PC-3 (cell line): ENCODE measurements at regions not wholly inside any gene's neighbourhood (a gene's known extent, or its start where the extent isn't known, plus 50 kb on each side); places are given as distances from the start of the nearest gene placed in this dataset.

Experiments used
- ATAC-seq: fragments of 200-7000 bp; cut with Tn5 transposase; 2 replicates; pipeline ENCODE4 v1.9.1; 2020; ENCODE audit warnings: mild to moderate bottlenecking, moderate library complexity
- BruUV-seq: library from RNA; stranded (reverse); fragments of 400-500 nt; replicated peaks from 2 replicates; lab custom pipeline; 2021; lab: Mats Ljungman, UMichigan
- CTCF ChIA-PET: fragments of 300-600 bp; sonication (Branson Sonifier 250); formaldehyde crosslinking; loops from one replicate; lab custom pipeline; 2022; ENCODE audit warnings: antibody characterized with exemption; lab: Charles Lee
- POLR2A ChIA-PET: fragments of 300-600 bp; sonication (Branson Sonifier 250); formaldehyde crosslinking; loops from one replicate; lab custom pipeline; 2022; ENCODE audit warnings: antibody characterized with exemption; ENCODE audit not compliant: unreplicated experiment; lab: Charles Lee
- DNase-seq: peaks from one replicate; pipeline ENCODE4 v3.0.0-alpha.2; 2015
- H2AFZ ChIP-seq: fragments of 300-600 bp; sonication (generic); 2 replicates; pipeline ENCODE4 v1.6.0; 2016; ENCODE audit warnings: antibody characterized with exemption, low read length
- H3F3A ChIP-seq: fragments of 300-600 bp; sonication (generic); one replicate; pipeline ENCODE4 v1.6.0; 2017; ENCODE audit warnings: antibody characterized with exemption, low read length, control low read depth, mild to moderate bottlenecking; ENCODE audit not compliant: unreplicated experiment
- H3K27ac ChIP-seq: fragments of 300-600 bp; sonication (generic); 2 replicates; pipeline ENCODE4 v1.5.1; 2016; ENCODE audit warnings: mild to moderate bottlenecking, low read length
- H3K27me3 ChIP-seq: fragments of 300-600 bp; sonication (generic); 2 replicates; pipeline ENCODE4 v1.6.1; 2016; ENCODE audit warnings: low read length, mixed read lengths
- H3K36me3 ChIP-seq: fragments of 300-600 bp; sonication (generic); 2 replicates; pipeline ENCODE4 v1.6.1; 2016; ENCODE audit warnings: low read depth, mixed run types, low read length, mixed read lengths
- H3K4me1 ChIP-seq: fragments of 300-600 bp; sonication (generic); 2 replicates; pipeline ENCODE4 v1.5.1; 2016; ENCODE audit warnings: low read length; ENCODE audit not compliant: insufficient read depth
- H3K4me2 ChIP-seq: fragments of 300-600 bp; sonication (generic); 2 replicates; pipeline ENCODE4 v1.6.0; 2016; ENCODE audit warnings: low read length
- H3K4me3 ChIP-seq: fragments of 300-600 bp; sonication (generic); 2 replicates; pipeline ENCODE4 v1.5.1; 2016; ENCODE audit warnings: mild to moderate bottlenecking, low read length, mixed read lengths
- H3K79me2 ChIP-seq: fragments of 300-600 bp; sonication (generic); 2 replicates; pipeline ENCODE4 v1.6.1; 2017; ENCODE audit warnings: low read length, mixed read lengths
- H3K9ac ChIP-seq: fragments of 300-600 bp; sonication (generic); 2 replicates; pipeline ENCODE4 v1.6.0; 2016; ENCODE audit warnings: mild to moderate bottlenecking, low read length
- H3K9me2 ChIP-seq: fragments of 300-600 bp; sonication (generic); replicated peaks from 2 replicates; pipeline ENCODE4 v1.6.1; 2016; ENCODE audit warnings: mixed run types, low read length, mixed read lengths
- H3K9me3 ChIP-seq: fragments of 300-600 bp; sonication (generic); 2 replicates; pipeline ENCODE4 v1.6.1; 2016; ENCODE audit warnings: low read length, mixed read lengths
- H4K20me1 ChIP-seq: fragments of 300-600 bp; sonication (generic); 2 replicates; pipeline ENCODE4 v1.6.1; 2016; ENCODE audit warnings: low read length, mixed read lengths
- EZH2 ChIP-seq: fragments of 300-600 bp; sonication (generic); IDR thresholded peaks from one replicate; pipeline ENCODE4 v1.6.1; 2017; ENCODE audit warnings: antibody characterized with exemption, mild to moderate bottlenecking, low read length; ENCODE audit not compliant: unreplicated experiment
- EZH2phosphoT487 ChIP-seq: fragments of 300-600 bp; sonication (generic); IDR thresholded peaks from 2 replicates; pipeline ENCODE4 v1.6.1; 2018; ENCODE audit warnings: mild to moderate bottlenecking, antibody characterized with exemption, low read length, borderline replicate concordance
- intact Hi-C: fragments of 100-400 bp; cut with micrococcal nuclease; formaldehyde crosslinking; loops from 2 replicates; pipeline ENCODE4 v1.9.0; 2023
- TF ChIP-seq, protein P1 (sequence below): fragments of 300-600 bp; sonication (generic); conservative IDR thresholded peaks from 2 replicates; pipeline ENCODE4 v1.5.1; 2017; ENCODE audit warnings: antibody characterized with exemption, low read depth, mild to moderate bottlenecking, low read length

- Histone ChIP-seq H3K4me1 (peaks cover 18% of the 10 kb centered on the region), H3K9me3 (no peaks in the 10 kb centered on the region), H3K27me3 (no peaks in the 10 kb centered on the region), H2AFZ (no peak overlapping the region), H3K79me2 (no peaks in the 10 kb centered on the region), H4K20me1 (no peaks in the 10 kb centered on the region), H3K9ac (no peak overlapping the region), H3K36me3 (no peaks in the 10 kb centered on the region), H3K9me2 (no peaks in the 10 kb centered on the region), H3F3A (no peaks in the 10 kb centered on the region), H3K4me3 (no peak overlapping the region), H3K27ac (no peak overlapping the region), H3K4me2 (no peak overlapping the region)
- BruUV-seq: no TSS peak
- ChIA-PET CTCF (no interaction called here), POLR2A (no interaction called here)
- intact Hi-C loops: no loop called here
- DNase-seq (no peak), ATAC-seq (no peak)
- TF ChIP-seq, protein P1, sequence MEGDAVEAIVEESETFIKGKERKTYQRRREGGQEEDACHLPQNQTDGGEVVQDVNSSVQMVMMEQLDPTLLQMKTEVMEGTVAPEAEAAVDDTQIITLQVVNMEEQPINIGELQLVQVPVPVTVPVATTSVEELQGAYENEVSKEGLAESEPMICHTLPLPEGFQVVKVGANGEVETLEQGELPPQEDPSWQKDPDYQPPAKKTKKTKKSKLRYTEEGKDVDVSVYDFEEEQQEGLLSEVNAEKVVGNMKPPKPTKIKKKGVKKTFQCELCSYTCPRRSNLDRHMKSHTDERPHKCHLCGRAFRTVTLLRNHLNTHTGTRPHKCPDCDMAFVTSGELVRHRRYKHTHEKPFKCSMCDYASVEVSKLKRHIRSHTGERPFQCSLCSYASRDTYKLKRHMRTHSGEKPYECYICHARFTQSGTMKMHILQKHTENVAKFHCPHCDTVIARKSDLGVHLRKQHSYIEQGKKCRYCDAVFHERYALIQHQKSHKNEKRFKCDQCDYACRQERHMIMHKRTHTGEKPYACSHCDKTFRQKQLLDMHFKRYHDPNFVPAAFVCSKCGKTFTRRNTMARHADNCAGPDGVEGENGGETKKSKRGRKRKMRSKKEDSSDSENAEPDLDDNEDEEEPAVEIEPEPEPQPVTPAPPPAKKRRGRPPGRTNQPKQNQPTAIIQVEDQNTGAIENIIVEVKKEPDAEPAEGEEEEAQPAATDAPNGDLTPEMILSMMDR: no peak
- TF ChIP-seq EZH2phosphoT487 (no peak), EZH2 (no peak)
Measured at GRCh38 chr4:38605181-38605752, 58.7 kb upstream of the KLF3 start.

DNA sequence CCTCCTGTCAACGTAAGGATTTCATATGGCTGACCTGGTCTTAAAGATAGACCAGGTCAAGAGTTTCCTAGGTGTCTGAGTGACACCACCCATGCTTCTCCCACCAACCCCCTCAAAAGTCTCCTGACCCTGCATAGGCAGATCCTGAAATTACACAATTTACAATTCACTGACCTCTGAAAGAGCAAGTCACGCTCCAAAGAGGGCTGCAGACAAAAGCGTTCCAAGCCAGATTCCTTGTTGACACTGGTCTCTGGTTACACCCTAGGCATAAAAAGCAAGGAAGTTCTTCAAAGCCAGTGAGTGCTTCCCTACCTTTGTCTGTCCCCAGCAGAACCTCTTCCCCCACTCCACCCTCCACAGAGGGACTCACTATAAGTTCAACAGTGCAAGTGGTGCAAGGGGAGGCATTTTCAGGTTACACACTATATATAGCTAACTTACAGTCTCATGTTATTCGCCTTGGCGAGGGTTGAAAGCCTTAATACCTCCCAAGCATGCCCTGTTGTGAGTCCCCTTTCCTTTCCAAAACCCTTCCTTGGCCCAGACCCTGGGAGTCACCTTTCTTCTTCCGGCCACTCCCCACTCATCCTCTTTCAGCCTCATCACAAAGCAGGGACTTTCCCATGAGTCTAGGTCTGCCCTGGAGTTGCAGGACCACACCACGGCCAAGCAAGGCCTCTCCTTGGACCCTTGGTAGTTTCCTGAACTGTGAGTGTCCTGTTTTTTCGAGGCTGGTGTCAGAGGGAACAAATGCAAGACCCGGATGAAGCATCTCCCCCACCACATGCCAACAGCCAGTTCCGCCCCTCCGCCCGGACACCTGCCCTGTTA lies 58.0 kb upstream of the KLF3 start:
- POLR2A ChIA-PET: no interaction called here
- no peak for ATAC-seq

More for the DNA sequence above, 58.0 kb upstream of the KLF3 start:
- H3K36me3 ChIP-seq: no peaks in the 10 kb centered on the region
- H3K27ac ChIP-seq: no peak overlapping the region
- H3K4me1 ChIP-seq: peaks cover 11% of the 10 kb centered on the region
- TF ChIP-seq, protein P1: no peak
- TF ChIP-seq EZH2phosphoT487 (no peak), EZH2 (no peak)
- no TSS peak for BruUV-seq
- intact Hi-C loops: no loop called here
- no peak overlapping the region for H3K9ac ChIP-seq
- H3K9me3 ChIP-seq: no peaks in the 10 kb centered on the region
- no peak overlapping the region for H3K4me2 ChIP-seq
- H3K9me2 ChIP-seq: no peaks in the 10 kb centered on the region
- no peaks in the 10 kb centered on the region for H4K20me1 ChIP-seq
- CTCF ChIA-PET: no interaction called here
- H3K27me3 ChIP-seq: no peaks in the 10 kb centered on the region
- no peak for DNase-seq
- H3K4me3 ChIP-seq: no peak overlapping the region
- no peak overlapping the region for H2AFZ ChIP-seq
- H3F3A ChIP-seq: no peaks in the 10 kb centered on the region
- H3K79me2 ChIP-seq: no peaks in the 10 kb centered on the region
